GM12878 (cell line): ENCODE measurements at regions not wholly inside any gene's neighbourhood (a gene's known extent, or its start where the extent isn't known, plus 50 kb on each side); places are given as distances from the start of the nearest gene placed in this dataset.

Source experiments
- CTCF ChIP-seq, 3 experiments: IDR thresholded peaks in 2 of 3; conservative IDR thresholded peaks in 1 of 3; 2 replicates each; pipeline ENCODE4 v1.5.1; 2011; ENCODE audit warnings: low read depth in 3 of 3, low read length in 3 of 3, mild to moderate bottlenecking in 3 of 3, control low read depth in 2 of 3, moderate library complexity in 2 of 3, inconsistent platforms in 1 of 3, mixed read lengths in 1 of 3; ENCODE audit not compliant: control insufficient read depth in 2 of 3, insufficient read depth in 1 of 3; ENCODE audit errors: extremely low read depth in 1 of 3
- IRF3 ChIP-seq: fragments of 450-650 bp; IDR thresholded peaks from 2 replicates; pipeline ENCODE4 v1.6.1; 2014; ENCODE audit warnings: mild to moderate bottlenecking
- NR2C2 ChIP-seq: IDR thresholded peaks from 2 replicates; pipeline ENCODE4 v1.6.1; 2011; ENCODE audit warnings: borderline replicate concordance, low read depth; ENCODE audit not compliant: control insufficient read depth, insufficient read length
- POLR2A ChIP-seq: IDR thresholded peaks from 2 replicates; pipeline ENCODE4 v1.6.1; 2011; ENCODE audit warnings: low read depth, mild to moderate bottlenecking, low read length
- RAD21 ChIP-seq: IDR thresholded peaks from 2 replicates; pipeline ENCODE4 v1.6.1; 2011; ENCODE audit warnings: mild to moderate bottlenecking, low read depth, low read length, moderate library complexity; ENCODE audit not compliant: insufficient read depth
- RFX5 ChIP-seq: IDR thresholded peaks from 2 replicates; pipeline ENCODE4 v1.6.1; 2011; ENCODE audit warnings: low read depth, low read length, improper control_type of control experiment
- RUNX3 ChIP-seq: IDR thresholded peaks from 2 replicates; pipeline ENCODE4 v1.6.1; 2012; ENCODE audit warnings: low read length, inconsistent platforms
- SIX5 ChIP-seq: IDR thresholded peaks from 2 replicates; pipeline ENCODE4 v1.6.1; 2011; ENCODE audit warnings: mild to moderate bottlenecking, low read depth, low read length, moderate library complexity; ENCODE audit not compliant: severe bottlenecking
- STAT3 ChIP-seq: IDR thresholded peaks from 2 replicates; pipeline ENCODE4 v1.6.1; 2011; ENCODE audit warnings: low read depth, low read length, improper control_type of control experiment
- TF ChIP-seq, protein P1 (sequence below): fragments of 150-350 bp; IDR thresholded peaks from 2 replicates; pipeline ENCODE4 v1.6.1; 2016; ENCODE audit warnings: low read depth, low read length

DNA sequence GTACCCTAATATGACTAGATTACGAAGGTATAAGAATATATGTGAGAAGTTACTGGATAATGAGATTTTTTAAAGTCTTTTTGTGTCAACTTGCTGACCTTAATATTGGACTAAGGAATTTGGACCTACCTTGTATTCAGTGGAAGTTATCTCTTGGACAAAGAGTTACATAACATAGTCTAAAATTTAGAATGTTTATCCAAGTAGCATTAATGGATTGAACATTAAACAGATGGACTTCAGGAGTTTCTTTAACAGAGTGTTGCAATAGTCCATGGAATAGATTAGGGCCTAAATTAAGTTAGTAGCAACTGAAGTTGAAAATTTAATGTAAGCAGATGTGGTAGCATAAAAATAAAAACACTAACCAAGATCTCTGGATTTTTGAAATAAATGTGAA, 266.4 kb downstream of the PYDC2 start:
- no peak for TF ChIP-seq IRF3
- TF ChIP-seq CTCF (IDR thresholded peaks at IDR 0.05 in 2 of 3, conservative IDR thresholded peaks at IDR 0.05 in 1 of 3; ENCODE audit: control insufficient read depth in 2 of 3, extremely low read depth in 1 of 3, insufficient read depth in 1 of 3, low read depth in 3 of 3, low read length in 3 of 3): no peak
- TF ChIP-seq RUNX3: no peak
- TF ChIP-seq SIX5: no peak
- TF ChIP-seq, protein P1, sequence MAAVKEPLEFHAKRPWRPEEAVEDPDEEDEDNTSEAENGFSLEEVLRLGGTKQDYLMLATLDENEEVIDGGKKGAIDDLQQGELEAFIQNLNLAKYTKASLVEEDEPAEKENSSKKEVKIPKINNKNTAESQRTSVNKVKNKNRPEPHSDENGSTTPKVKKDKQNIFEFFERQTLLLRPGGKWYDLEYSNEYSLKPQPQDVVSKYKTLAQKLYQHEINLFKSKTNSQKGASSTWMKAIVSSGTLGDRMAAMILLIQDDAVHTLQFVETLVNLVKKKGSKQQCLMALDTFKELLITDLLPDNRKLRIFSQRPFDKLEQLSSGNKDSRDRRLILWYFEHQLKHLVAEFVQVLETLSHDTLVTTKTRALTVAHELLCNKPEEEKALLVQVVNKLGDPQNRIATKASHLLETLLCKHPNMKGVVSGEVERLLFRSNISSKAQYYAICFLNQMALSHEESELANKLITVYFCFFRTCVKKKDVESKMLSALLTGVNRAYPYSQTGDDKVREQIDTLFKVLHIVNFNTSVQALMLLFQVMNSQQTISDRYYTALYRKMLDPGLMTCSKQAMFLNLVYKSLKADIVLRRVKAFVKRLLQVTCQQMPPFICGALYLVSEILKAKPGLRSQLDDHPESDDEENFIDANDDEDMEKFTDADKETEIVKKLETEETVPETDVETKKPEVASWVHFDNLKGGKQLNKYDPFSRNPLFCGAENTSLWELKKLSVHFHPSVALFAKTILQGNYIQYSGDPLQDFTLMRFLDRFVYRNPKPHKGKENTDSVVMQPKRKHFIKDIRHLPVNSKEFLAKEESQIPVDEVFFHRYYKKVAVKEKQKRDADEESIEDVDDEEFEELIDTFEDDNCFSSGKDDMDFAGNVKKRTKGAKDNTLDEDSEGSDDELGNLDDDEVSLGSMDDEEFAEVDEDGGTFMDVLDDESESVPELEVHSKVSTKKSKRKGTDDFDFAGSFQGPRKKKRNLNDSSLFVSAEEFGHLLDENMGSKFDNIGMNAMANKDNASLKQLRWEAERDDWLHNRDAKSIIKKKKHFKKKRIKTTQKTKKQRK: no peak
- TF ChIP-seq RAD21: no peak
- no peak for TF ChIP-seq NR2C2
- TF ChIP-seq RFX5: no peak
- no peak for TF ChIP-seq STAT3
- TF ChIP-seq POLR2A: no peak
